ENCODE measurements at regions not wholly inside any gene's neighbourhood (a gene's known extent, or its start where the extent isn't known, plus 50 kb on each side); places are given as distances from the start of the nearest gene placed in this dataset.

GRCh38 chr2:22213237-22213636, 1089.5 kb downstream of the TDRD15 start:
- TF ChIP-seq ZNF253 (CRISPR knock-in tag; IDR thresholded peaks at IDR 0.05; ENCODE audit: borderline replicate concordance), result no peak
- no peak for TF ChIP-seq ZNF44 (CRISPR knock-in tag; IDR thresholded peaks at IDR 0.05)
- TF ChIP-seq MLX (CRISPR knock-in tag; IDR thresholded peaks at IDR 0.05), result no peak
- no peak for TF ChIP-seq SOX6 (IDR thresholded peaks at IDR 0.05)
- no peak for TF ChIP-seq SOX6 (CRISPR knock-in tag; IDR thresholded peaks at IDR 0.05)
- no peak for TF ChIP-seq KDM1A (CRISPR knock-in tag; IDR thresholded peaks at IDR 0.05)
- TF ChIP-seq, protein P1, sequence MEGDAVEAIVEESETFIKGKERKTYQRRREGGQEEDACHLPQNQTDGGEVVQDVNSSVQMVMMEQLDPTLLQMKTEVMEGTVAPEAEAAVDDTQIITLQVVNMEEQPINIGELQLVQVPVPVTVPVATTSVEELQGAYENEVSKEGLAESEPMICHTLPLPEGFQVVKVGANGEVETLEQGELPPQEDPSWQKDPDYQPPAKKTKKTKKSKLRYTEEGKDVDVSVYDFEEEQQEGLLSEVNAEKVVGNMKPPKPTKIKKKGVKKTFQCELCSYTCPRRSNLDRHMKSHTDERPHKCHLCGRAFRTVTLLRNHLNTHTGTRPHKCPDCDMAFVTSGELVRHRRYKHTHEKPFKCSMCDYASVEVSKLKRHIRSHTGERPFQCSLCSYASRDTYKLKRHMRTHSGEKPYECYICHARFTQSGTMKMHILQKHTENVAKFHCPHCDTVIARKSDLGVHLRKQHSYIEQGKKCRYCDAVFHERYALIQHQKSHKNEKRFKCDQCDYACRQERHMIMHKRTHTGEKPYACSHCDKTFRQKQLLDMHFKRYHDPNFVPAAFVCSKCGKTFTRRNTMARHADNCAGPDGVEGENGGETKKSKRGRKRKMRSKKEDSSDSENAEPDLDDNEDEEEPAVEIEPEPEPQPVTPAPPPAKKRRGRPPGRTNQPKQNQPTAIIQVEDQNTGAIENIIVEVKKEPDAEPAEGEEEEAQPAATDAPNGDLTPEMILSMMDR (CRISPR knock-in tag; IDR thresholded peaks at IDR 0.05), result no peak
- TF ChIP-seq, protein P2, sequence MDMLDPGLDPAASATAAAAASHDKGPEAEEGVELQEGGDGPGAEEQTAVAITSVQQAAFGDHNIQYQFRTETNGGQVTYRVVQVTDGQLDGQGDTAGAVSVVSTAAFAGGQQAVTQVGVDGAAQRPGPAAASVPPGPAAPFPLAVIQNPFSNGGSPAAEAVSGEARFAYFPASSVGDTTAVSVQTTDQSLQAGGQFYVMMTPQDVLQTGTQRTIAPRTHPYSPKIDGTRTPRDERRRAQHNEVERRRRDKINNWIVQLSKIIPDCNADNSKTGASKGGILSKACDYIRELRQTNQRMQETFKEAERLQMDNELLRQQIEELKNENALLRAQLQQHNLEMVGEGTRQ (IDR thresholded peaks at IDR 0.05; ENCODE audit: low read depth, low read length), result no peak
- TF ChIP-seq, protein P2 (CRISPR knock-in tag; IDR thresholded peaks at IDR 0.05; ENCODE audit: borderline replicate concordance), result no peak
- TF ChIP-seq ZNF274 (CRISPR knock-in tag; IDR thresholded peaks at IDR 0.05), result no peak
- no peak for TF ChIP-seq NR1H2 (CRISPR knock-in tag; IDR thresholded peaks at IDR 0.05; ENCODE audit: borderline replicate concordance, low read depth)
- TF ChIP-seq ZZZ3 (CRISPR knock-in tag; IDR thresholded peaks at IDR 0.05; ENCODE audit: borderline replicate concordance), result no peak
- TF ChIP-seq ESRRA (CRISPR knock-in tag; IDR thresholded peaks at IDR 0.05; ENCODE audit: low read depth), result no peak
- no peak for TF ChIP-seq POLR2A (IDR thresholded peaks at IDR 0.05; ENCODE audit: insufficient read depth in 1 of 2, low read depth in 2 of 2, low read length in 2 of 2)
- no peak for TF ChIP-seq EZH2 (conservative IDR thresholded peaks at IDR 0.05; ENCODE audit: low read depth, low read length)
- TF ChIP-seq CBX2 (IDR thresholded peaks at IDR 0.05; ENCODE audit: low read depth, low read length), result no peak
- TF ChIP-seq CBX2 (CRISPR knock-in tag; IDR thresholded peaks at IDR 0.05; ENCODE audit: low read depth), result no peak

All from HepG2 (cell line).